Epithelial cell of proximal tubule (primary cell): ENCODE measurements at regions not wholly inside any gene's neighbourhood (a gene's known extent, or its start where the extent isn't known, plus 50 kb on each side); places are given as distances from the start of the nearest gene placed in this dataset.

Experiments
- DNase-seq: peaks from one replicate; pipeline ENCODE4 v3.0.0-alpha.2; 2011; ENCODE audit warnings: low read depth
- H3K4me3 ChIP-seq: 2 replicates; pipeline ENCODE4 v1.5.1; 2011; ENCODE audit warnings: low read depth, mild to moderate bottlenecking, low read length
- CTCF ChIP-seq: conservative IDR thresholded peaks from 2 replicates; pipeline ENCODE4 v1.5.1; 2012; ENCODE audit warnings: low read depth, mild to moderate bottlenecking, low read length

GRCh38 chr7:125025620-125026019, 96.0 kb upstream of the POT1 start:
- no peak for TF ChIP-seq CTCF
- no peak for DNase-seq
- H3K4me3 ChIP-seq: no peak overlapping the region

GRCh38 chr7:125020801-125021200, 91.2 kb upstream of the POT1 start:
- TF ChIP-seq CTCF: no peak
- DNase-seq: no peak
- no peak overlapping the region for H3K4me3 ChIP-seq

DNA sequence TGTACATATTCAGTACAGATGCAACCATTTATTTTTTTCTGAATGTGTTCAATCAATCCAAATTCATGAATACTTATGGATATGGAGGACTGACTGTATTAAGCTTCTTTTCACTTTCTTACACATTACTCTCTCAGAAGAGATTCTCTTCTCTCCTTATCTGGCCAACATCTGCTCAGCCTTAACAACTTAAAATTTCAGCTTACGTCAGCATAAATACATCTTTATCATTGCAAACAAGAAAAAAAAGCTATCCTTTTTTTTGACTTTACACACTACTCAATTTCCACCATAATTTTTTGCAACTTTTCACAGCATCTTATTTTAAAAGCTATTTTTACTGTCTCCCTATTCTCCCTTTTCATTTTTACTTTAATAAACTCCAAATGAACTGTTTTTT, 80.9 kb upstream of the POT1 start:
- no peak overlapping the region for H3K4me3 ChIP-seq
- no peak for TF ChIP-seq CTCF
- DNase-seq: no peak

DNA sequence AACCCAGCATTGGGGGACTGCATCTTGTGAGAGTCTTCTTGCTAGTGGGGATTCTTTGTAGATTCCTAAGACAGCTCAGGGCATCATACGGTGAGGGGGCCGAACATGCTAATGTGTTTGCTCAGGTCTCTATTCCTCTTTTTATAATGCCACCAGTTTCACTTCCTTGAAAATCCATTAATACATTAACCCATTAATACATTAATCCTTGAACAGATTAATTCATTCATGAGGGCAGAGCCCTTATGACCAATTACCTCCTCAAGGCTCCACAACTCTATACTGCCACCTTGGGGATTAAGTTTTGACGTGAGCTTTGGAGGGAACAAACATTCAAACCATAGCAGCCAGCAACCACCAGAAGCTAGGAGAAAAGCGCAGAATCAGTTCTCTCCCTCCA, 67.2 kb upstream of the POT1 start:
- DNase-seq: no peak
- TF ChIP-seq CTCF: peak; percentile 28
- H3K4me3 ChIP-seq: no peak overlapping the region

- H3K4me3 ChIP-seq: no peak overlapping the region
- peak; percentile 61 for DNase-seq
Observed at GRCh38 chr7:124992851-124993562, 63.4 kb upstream of the POT1 start.

DNA sequence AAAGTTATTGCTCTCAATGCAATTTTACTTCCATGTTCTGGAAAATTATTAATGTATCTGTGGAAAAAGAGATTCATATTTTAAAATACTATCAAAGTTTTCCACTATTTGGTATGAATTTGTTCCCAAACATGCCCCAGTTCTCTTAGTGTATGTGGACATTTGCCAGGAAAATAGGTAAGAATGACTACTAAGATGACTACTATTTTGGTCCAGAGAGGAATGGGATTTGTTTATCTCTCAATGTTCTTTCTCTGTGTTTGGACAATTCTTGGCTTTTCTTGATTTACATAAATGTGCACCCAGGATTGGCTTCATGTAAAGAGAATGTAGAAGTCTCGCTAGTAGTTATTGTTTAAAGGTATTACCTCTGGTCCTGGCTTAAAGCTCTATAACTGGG, 60.3 kb upstream of the POT1 start:
- DNase-seq: no peak
- no peak for TF ChIP-seq CTCF
- no peak overlapping the region for H3K4me3 ChIP-seq

More at GRCh38 chr7:124992851-124993562, 63.4 kb upstream of the POT1 start:
- TF ChIP-seq CTCF: no peak
